SK-N-SH (cell line): ENCODE measurements at regions not wholly inside any gene's neighbourhood (a gene's known extent, or its start where the extent isn't known, plus 50 kb on each side); places are given as distances from the start of the nearest gene placed in this dataset.

Source experiments
- CTCF ChIA-PET: fragments of 300-600, 350-600 bp; formaldehyde crosslinking; extraction: SDS; loops from one replicate; lab custom pipeline; 2021; lab: Yijun Ruan, JAX
- POLR2A ChIA-PET: fragments of 350-600 bp; sonication (Branson Sonifier 250); formaldehyde crosslinking; extraction: SDS; loops from one replicate; lab custom pipeline; 2020; ENCODE audit warnings: antibody characterized with exemption, inconsistent platforms; lab: Yijun Ruan, JAX
- DNase-seq: peaks from one replicate; pipeline ENCODE4 v3.0.0; 2012
- H2AFZ ChIP-seq: fragments of 200-600 bp; sonication (generic); 2 replicates; pipeline ENCODE4 v1.8.1; 2016; ENCODE audit warnings: antibody characterized with exemption, mild to moderate bottlenecking, low read depth
- H3F3A ChIP-seq: fragments of 200-600 bp; sonication (generic); replicated peaks from 2 replicates; pipeline ENCODE3; 2016; ENCODE audit warnings: antibody characterized with exemption, mild to moderate bottlenecking; ENCODE audit not compliant: insufficient read depth
- H3K27ac ChIP-seq, 2 experiments: fragments of 200-500 bp in 1 of 2; fragments of 200-600 bp in 1 of 2; sonication (Bioruptor generic) in 1 of 2; sonication (generic), shearing (Covaris generic) in 1 of 2; 2 replicates each; pipeline versions ENCODE4 v1.5.1 to v1.6.1; 2014 to 2016; ENCODE audit warnings: low read depth in 2 of 2, inconsistent platforms in 1 of 2, low read length in 1 of 2, mild to moderate bottlenecking in 1 of 2, mixed read lengths in 1 of 2
- H3K27me3 ChIP-seq: fragments of 200-600 bp; sonication (generic), shearing (Covaris generic); 2 replicates; pipeline ENCODE4 v1.6.1; 2016; ENCODE audit warnings: mixed run types; ENCODE audit not compliant: insufficient read depth
- H3K36me3 ChIP-seq, 2 experiments: fragments of 200-500 bp in 1 of 2; fragments of 200-600 bp in 1 of 2; sonication (Bioruptor generic) in 1 of 2; sonication (generic) in 1 of 2; replicated peaks in 1 of 2; 2 replicates each; pipeline versions ENCODE3 to v1.5.1; 2014 to 2016; ENCODE audit warnings: low read length in 1 of 2, mild to moderate bottlenecking in 1 of 2; ENCODE audit not compliant: insufficient read depth in 2 of 2, control insufficient read depth in 1 of 2
- H3K4me1 ChIP-seq, 2 experiments: fragments of 200-500 bp in 1 of 2; fragments of 200-600 bp in 1 of 2; sonication (Bioruptor generic) in 1 of 2; sonication (generic), shearing (Covaris generic) in 1 of 2; 2 replicates each; pipeline versions ENCODE4 v1.5.1 to v1.6.1; 2014 to 2016; ENCODE audit warnings: low read depth in 1 of 2, low read length in 1 of 2, mixed run types in 1 of 2; ENCODE audit not compliant: insufficient read depth in 2 of 2, control insufficient read depth in 1 of 2
- H3K4me2 ChIP-seq: fragments of 200-600 bp; sonication (generic), shearing (Covaris generic); 2 replicates; pipeline ENCODE4 v1.6.1; 2017; ENCODE audit warnings: mixed run types
- H3K4me3 ChIP-seq, 2 experiments: fragments of 200-500 bp in 1 of 2; fragments of 200-600 bp in 1 of 2; sonication (Bioruptor generic) in 1 of 2; sonication (generic), shearing (Covaris generic) in 1 of 2; 2 replicates each; pipeline versions ENCODE4 v1.5.1 to v1.8.1; 2014 to 2016; ENCODE audit warnings: low read depth in 2 of 2, inconsistent platforms in 1 of 2, low read length in 1 of 2, mild to moderate bottlenecking in 1 of 2, mixed read lengths in 1 of 2, moderate library complexity in 1 of 2
- H3K79me2 ChIP-seq: fragments of 200-600 bp; sonication (generic); 2 replicates; pipeline ENCODE4 v1.8.1; 2017; ENCODE audit warnings: mild to moderate bottlenecking; ENCODE audit not compliant: insufficient read depth
- H3K9ac ChIP-seq: fragments of 200-600 bp; sonication (generic); 2 replicates; pipeline ENCODE4 v1.6.1; 2017; ENCODE audit warnings: mixed run types
- H3K9me2 ChIP-seq: fragments of 200-600 bp; sonication (generic); 2 replicates; pipeline ENCODE4 v1.6.1; 2017; ENCODE audit warnings: mixed run types
- H3K9me3 ChIP-seq: fragments of 200-600 bp; sonication (generic); 2 replicates; pipeline ENCODE4 v1.6.1; 2017; ENCODE audit warnings: mixed run types, mild to moderate bottlenecking, moderate library complexity
- H4K20me1 ChIP-seq: fragments of 200-600 bp; sonication (generic); 2 replicates; pipeline ENCODE4 v1.6.1; 2017; ENCODE audit warnings: mild to moderate bottlenecking, mixed run types; ENCODE audit not compliant: insufficient read depth
- CHD2 ChIP-seq: fragments of 150-350 bp; IDR thresholded peaks from 2 replicates; pipeline ENCODE4 v1.6.1; 2018; ENCODE audit warnings: low read length; ENCODE audit not compliant: partially characterized antibody
- CTCF ChIP-seq: fragments of 200-600 bp; sonication (generic); IDR thresholded peaks from 2 replicates; pipeline ENCODE4 v1.6.1; 2017; ENCODE audit warnings: antibody characterized with exemption, mild to moderate bottlenecking, moderate library complexity
- ELF1 ChIP-seq: IDR thresholded peaks from 2 replicates; pipeline ENCODE4 v1.4.0; 2012
- EP300 ChIP-seq, 2 experiments: IDR thresholded peaks; 2 replicates each; pipeline versions ENCODE4 v1.4.0 to v1.6.1; 2012; ENCODE audit warnings: borderline replicate concordance in 1 of 2, low read depth in 1 of 2, low read length in 1 of 2
- EZH2phosphoT487 ChIP-seq: fragments of 200-600 bp; sonication (generic); IDR thresholded peaks from 2 replicates; pipeline ENCODE4 v1.6.1; 2017; ENCODE audit warnings: low read depth, mixed run types, mild to moderate bottlenecking, antibody characterized with exemption, moderate library complexity, borderline replicate concordance
- FOSL2 ChIP-seq: IDR thresholded peaks from 2 replicates; pipeline ENCODE4 v1.4.0; 2012; ENCODE audit warnings: low read depth, mild to moderate bottlenecking, moderate library complexity, borderline replicate concordance
- FOXJ3 ChIP-seq: sonication (generic); formaldehyde crosslinking; IDR thresholded peaks from 2 replicates; pipeline ENCODE4 v1.5.1; 2020; ENCODE audit warnings: mild to moderate bottlenecking, missing genetic modification reagents
- FOXM1 ChIP-seq: IDR thresholded peaks from 2 replicates; pipeline ENCODE4 v1.4.0; 2012; ENCODE audit warnings: low read depth, mild to moderate bottlenecking
- IRF3 ChIP-seq: fragments of 150-350 bp; IDR thresholded peaks from 2 replicates; pipeline ENCODE4 v1.6.1; 2016; ENCODE audit warnings: mild to moderate bottlenecking, low read depth, low read length
- JUND ChIP-seq: IDR thresholded peaks from 2 replicates; pipeline ENCODE4 v1.4.0; 2012
- MEF2A ChIP-seq: IDR thresholded peaks from 2 replicates; pipeline ENCODE4 v1.4.0; 2012; ENCODE audit warnings: low read depth, borderline replicate concordance
- POLR2AphosphoS5 ChIP-seq: IDR thresholded peaks from 2 replicates; pipeline ENCODE4 v1.6.1; 2012; ENCODE audit warnings: low read depth, low read length
- RAD21 ChIP-seq: IDR thresholded peaks from 2 replicates; pipeline ENCODE4 v1.6.1; 2012; ENCODE audit warnings: mild to moderate bottlenecking, low read length
- RFX5 ChIP-seq: IDR thresholded peaks from 2 replicates; pipeline ENCODE4 v1.6.1; 2012; ENCODE audit warnings: mild to moderate bottlenecking, improper control_type of control experiment, low read length
- RXRA ChIP-seq: IDR thresholded peaks from 2 replicates; pipeline ENCODE4 v1.4.0; 2012; ENCODE audit warnings: low read depth, mild to moderate bottlenecking, borderline replicate concordance
- TAF1 ChIP-seq: IDR thresholded peaks from 2 replicates; pipeline ENCODE4 v1.6.1; 2012; ENCODE audit warnings: low read depth, mild to moderate bottlenecking, low read length, moderate library complexity, borderline replicate concordance

GRCh38 chr14:55913324-55914025, 204.7 kb upstream of the PELI2 start (continued):
- TF ChIP-seq EZH2phosphoT487 (no peak), JUND (no peak), TAF1 (no peak), CHD2 (no peak)
- TF ChIP-seq, all 33 proteins: peak for 0

- Histone ChIP-seq H3K27me3 (peaks cover 6% of the 10 kb centered on the region; the same call in 1 of the 2 replicates), H3K9me3 (no peaks in the 10 kb centered on the region), H3K4me3 (no peak overlapping the region), H4K20me1 (no peaks in the 10 kb centered on the region), H3K4me1 (no peaks in the 10 kb centered on the region), H3K36me3 (no peaks in the 10 kb centered on the region), H3K4me2 (no peak overlapping the region), H3F3A (no peaks in the 10 kb centered on the region), H3K79me2 (no peaks in the 10 kb centered on the region), H3K9ac (no peak overlapping the region)
- no peak for DNase-seq
- TF ChIP-seq CTCF: no peak
- TF ChIP-seq POLR2AphosphoS5: no peak
- TF ChIP-seq RAD21: no peak
- TF ChIP-seq FOSL2: no peak
- no peak for TF ChIP-seq RFX5
- TF ChIP-seq FOXJ3: no peak
- TF ChIP-seq MEF2A: no peak
- TF ChIP-seq IRF3: no peak
- no peak for TF ChIP-seq RXRA
- TF ChIP-seq EP300 (IDR thresholded peaks at IDR 0.05; ENCODE audit: borderline replicate concordance in 1 of 2, low read depth in 1 of 2, low read length in 1 of 2): no peak
- no peak for TF ChIP-seq ELF1
- TF ChIP-seq TAF1: no peak
- TF ChIP-seq FOXM1: no peak
- TF ChIP-seq, all 33 proteins: peak for 0
- CTCF ChIA-PET: interaction anchor here (0.7 to 1.1 kb wide), 2 partner anchors 9 to 46 kb away, joined by 3 to 4 read pairs; no protein-coding TSS in a partner anchor
- H3K27ac ChIP-seq: no peak overlapping the region
- POLR2A ChIA-PET: no interaction called here
- no peaks in the 10 kb centered on the region for H3K9me2 ChIP-seq
- H2AFZ ChIP-seq: no peak overlapping the region
Measured at GRCh38 chr14:55914771-55915170, 203.4 kb upstream of the PELI2 start.
